ENCODE measurements at regions not wholly inside any gene's neighbourhood (a gene's known extent, or its start where the extent isn't known, plus 50 kb on each side); places are given as distances from the start of the nearest gene placed in this dataset.

- Histone ChIP-seq H3K9me3 (ENCODE audit: control insufficient read depth in 2 of 2, low read length in 2 of 2) (no peaks in the 10 kb centered on the region), H3K27ac (ENCODE audit: low read length) (no peak overlapping the region), H3K36me3 (ENCODE audit: control insufficient read depth in 2 of 2, insufficient read depth in 2 of 2, low read length in 2 of 2) (no peaks in the 10 kb centered on the region), H3K4me3 (ENCODE audit: low read length in 2 of 2) (no peak overlapping the region), H3K9ac (ENCODE audit: low read length in 2 of 2) (no peak overlapping the region), H3K4me1 (ENCODE audit: control insufficient read depth, insufficient read depth, low read length) (peaks cover 20% of the 10 kb centered on the region), H3K27me3 (ENCODE audit: control insufficient read depth in 1 of 2, insufficient read depth in 2 of 2, low read length in 2 of 2) (no peaks in the 10 kb centered on the region)
Measured at GRCh38 chr11:19647816-19648215, 64.8 kb upstream of the NAV2 start.

DNA sequence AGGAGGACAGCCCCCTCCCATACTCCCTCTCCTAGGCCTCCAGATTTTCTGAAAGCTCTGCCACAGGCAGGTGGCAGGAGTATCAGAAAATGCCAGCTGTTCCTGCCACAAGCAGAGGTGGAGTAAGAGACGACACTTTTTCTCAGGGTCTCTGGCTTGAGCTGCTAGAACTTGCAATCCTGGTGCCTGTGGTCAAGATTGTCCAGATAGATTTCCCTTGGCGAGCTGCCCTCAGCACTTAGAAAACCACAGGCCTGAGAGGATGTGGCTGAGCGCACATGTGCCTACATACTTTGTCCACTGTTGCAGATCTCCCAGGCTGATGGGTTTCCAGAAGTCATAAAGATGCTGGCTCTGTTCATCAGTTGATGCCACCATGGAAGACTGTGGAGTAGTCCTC lies 65.7 kb upstream of the NAV2 start:
- no peaks in the 10 kb centered on the region for H3K27me3 ChIP-seq (ENCODE audit: control insufficient read depth in 1 of 2, insufficient read depth in 2 of 2, low read length in 2 of 2)
- H3K9ac ChIP-seq (ENCODE audit: low read length in 2 of 2), result no peak overlapping the region
- no peak overlapping the region for H3K27ac ChIP-seq (ENCODE audit: low read length)
- no peak overlapping the region for H3K4me3 ChIP-seq (ENCODE audit: low read length in 2 of 2)
- H3K4me1 ChIP-seq (ENCODE audit: control insufficient read depth, insufficient read depth, low read length), result peaks cover 22% of the 10 kb centered on the region
- H3K9me3 ChIP-seq (ENCODE audit: control insufficient read depth in 2 of 2, low read length in 2 of 2), result no peaks in the 10 kb centered on the region
- no peaks in the 10 kb centered on the region for H3K36me3 ChIP-seq (ENCODE audit: control insufficient read depth in 2 of 2, insufficient read depth in 2 of 2, low read length in 2 of 2)

- H3K4me1 ChIP-seq (ENCODE audit: control insufficient read depth, insufficient read depth, low read length), result peaks cover 24% of the 10 kb centered on the region
- no peaks in the 10 kb centered on the region for H3K9me3 ChIP-seq (ENCODE audit: control insufficient read depth in 2 of 2, low read length in 2 of 2)
- H3K27ac ChIP-seq (ENCODE audit: low read length), result no peak overlapping the region
- H3K4me3 ChIP-seq (ENCODE audit: low read length in 2 of 2), result no peak overlapping the region
- H3K9ac ChIP-seq (ENCODE audit: low read length in 2 of 2), result no peak overlapping the region
- no peaks in the 10 kb centered on the region for H3K36me3 ChIP-seq (ENCODE audit: control insufficient read depth in 2 of 2, insufficient read depth in 2 of 2, low read length in 2 of 2)
- no peaks in the 10 kb centered on the region for H3K27me3 ChIP-seq (ENCODE audit: control insufficient read depth in 1 of 2, insufficient read depth in 2 of 2, low read length in 2 of 2)
Measured at GRCh38 chr11:19646308-19646707, 66.3 kb upstream of the NAV2 start.

DNA sequence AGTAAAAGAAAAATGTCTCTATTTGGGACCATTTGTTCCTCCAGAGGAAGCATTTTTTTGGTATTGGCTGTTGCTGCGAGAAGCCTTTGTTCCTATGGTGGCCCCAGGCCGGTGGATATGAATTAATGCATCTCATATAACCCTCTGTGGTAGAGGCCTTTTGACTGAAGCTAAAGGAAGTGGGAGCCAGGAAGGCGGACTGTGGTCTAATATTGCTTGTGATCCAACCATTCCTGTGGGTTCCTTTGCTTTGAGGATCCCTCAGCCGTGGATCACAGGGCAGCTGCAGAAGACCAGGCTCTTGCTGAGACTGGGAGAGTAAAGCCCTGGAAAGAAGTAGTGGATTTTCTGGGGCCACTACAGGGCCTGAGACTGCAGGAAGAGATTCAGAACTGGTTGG lies 68.3 kb upstream of the NAV2 start:
- Histone ChIP-seq H3K4me3 (ENCODE audit: low read length in 2 of 2) (no peak overlapping the region), H3K27me3 (ENCODE audit: control insufficient read depth in 1 of 2, insufficient read depth in 2 of 2, low read length in 2 of 2) (no peaks in the 10 kb centered on the region), H3K36me3 (ENCODE audit: control insufficient read depth in 2 of 2, insufficient read depth in 2 of 2, low read length in 2 of 2) (no peaks in the 10 kb centered on the region), H3K9ac (ENCODE audit: low read length in 2 of 2) (no peak overlapping the region), H3K4me1 (ENCODE audit: control insufficient read depth, insufficient read depth, low read length) (peaks cover 20% of the 10 kb centered on the region), H3K9me3 (ENCODE audit: control insufficient read depth in 2 of 2, low read length in 2 of 2) (no peaks in the 10 kb centered on the region), H3K27ac (ENCODE audit: low read length) (no peak overlapping the region)

- Histone ChIP-seq H3K36me3 (ENCODE audit: control insufficient read depth in 2 of 2, insufficient read depth in 2 of 2, low read length in 2 of 2) (no peaks in the 10 kb centered on the region), H3K4me3 (ENCODE audit: low read length in 2 of 2) (no peak overlapping the region), H3K9ac (ENCODE audit: low read length in 2 of 2) (no peak overlapping the region), H3K27me3 (ENCODE audit: control insufficient read depth in 1 of 2, insufficient read depth in 2 of 2, low read length in 2 of 2) (no peaks in the 10 kb centered on the region), H3K27ac (ENCODE audit: low read length) (no peak overlapping the region), H3K4me1 (ENCODE audit: control insufficient read depth, insufficient read depth, low read length) (peaks cover 20% of the 10 kb centered on the region), H3K9me3 (ENCODE audit: control insufficient read depth in 2 of 2, low read length in 2 of 2) (no peaks in the 10 kb centered on the region)
Measured at GRCh38 chr11:19642185-19643158, 70.2 kb upstream of the NAV2 start.

DNA sequence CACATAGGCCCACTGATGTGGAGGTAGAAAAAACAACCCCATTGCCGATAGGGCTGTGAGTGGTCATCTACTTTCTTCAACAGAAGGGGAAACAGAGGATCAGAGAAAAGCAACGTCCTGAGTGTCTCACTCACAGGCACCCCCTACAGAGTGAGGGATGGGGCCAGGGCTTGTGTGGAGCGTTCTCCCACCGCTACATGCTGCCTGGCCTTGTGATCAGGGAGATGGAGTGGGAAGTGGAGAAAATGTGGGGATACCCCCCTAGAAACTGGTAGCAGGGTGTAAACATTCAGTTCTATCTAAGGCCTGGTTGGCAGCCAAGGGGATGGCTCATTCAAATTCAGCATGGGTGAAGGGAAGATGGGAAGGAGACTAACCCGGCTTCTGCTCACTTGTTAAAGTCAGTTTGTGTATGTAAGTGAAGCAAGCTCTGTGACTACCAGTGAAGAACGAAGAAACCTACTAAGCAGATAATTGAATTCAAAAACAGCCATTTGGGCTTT lies 73.0 kb upstream of the NAV2 start:
- Histone ChIP-seq H3K9me3 (ENCODE audit: control insufficient read depth in 2 of 2, low read length in 2 of 2) (no peaks in the 10 kb centered on the region), H3K4me1 (ENCODE audit: control insufficient read depth, insufficient read depth, low read length) (peaks cover 11% of the 10 kb centered on the region), H3K27me3 (ENCODE audit: control insufficient read depth in 1 of 2, insufficient read depth in 2 of 2, low read length in 2 of 2) (no peaks in the 10 kb centered on the region)

DNA sequence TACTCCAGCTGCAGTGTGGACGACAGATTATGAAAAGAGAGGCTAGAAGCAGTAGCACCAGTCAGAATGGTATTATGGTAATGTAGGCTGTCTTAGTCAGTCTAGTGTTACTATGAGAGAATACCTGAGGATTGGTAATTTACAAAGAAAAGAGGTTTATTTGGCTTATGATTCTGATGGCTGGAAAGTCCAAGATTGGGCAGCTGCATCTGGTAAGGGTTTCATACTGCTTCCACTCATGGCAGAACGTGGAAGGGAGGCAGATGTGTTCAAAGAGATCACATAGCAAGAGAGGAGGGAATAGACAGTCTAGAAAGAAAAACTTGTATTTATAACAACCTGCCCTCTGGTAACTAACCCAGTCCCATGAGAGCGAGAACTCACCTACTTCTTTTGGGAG lies 77.3 kb upstream of the NAV2 start:
- H3K9ac ChIP-seq (ENCODE audit: low read length in 2 of 2), result no peak overlapping the region
- no peaks in the 10 kb centered on the region for H3K36me3 ChIP-seq (ENCODE audit: control insufficient read depth in 2 of 2, insufficient read depth in 2 of 2, low read length in 2 of 2)
- no peaks in the 10 kb centered on the region for H3K27me3 ChIP-seq (ENCODE audit: control insufficient read depth in 1 of 2, insufficient read depth in 2 of 2, low read length in 2 of 2)
- H3K4me1 ChIP-seq (ENCODE audit: control insufficient read depth, insufficient read depth, low read length), result peaks cover 24% of the 10 kb centered on the region
- no peak overlapping the region for H3K27ac ChIP-seq (ENCODE audit: low read length)
- H3K9me3 ChIP-seq (ENCODE audit: control insufficient read depth in 2 of 2, low read length in 2 of 2), result no peaks in the 10 kb centered on the region
- no peak overlapping the region for H3K4me3 ChIP-seq (ENCODE audit: low read length in 2 of 2)

More for the DNA sequence above, 73.0 kb upstream of the NAV2 start:
- Histone ChIP-seq H3K27ac (ENCODE audit: low read length) (no peak overlapping the region), H3K9ac (ENCODE audit: low read length in 2 of 2) (no peak overlapping the region), H3K36me3 (ENCODE audit: control insufficient read depth in 2 of 2, insufficient read depth in 2 of 2, low read length in 2 of 2) (no peaks in the 10 kb centered on the region), H3K4me3 (ENCODE audit: low read length in 2 of 2) (no peak overlapping the region)

GRCh38 chr11:19633276-19633675 lies 79.4 kb upstream of the NAV2 start:
- Histone ChIP-seq H3K27me3 (ENCODE audit: control insufficient read depth in 1 of 2, insufficient read depth in 2 of 2, low read length in 2 of 2) (no peaks in the 10 kb centered on the region), H3K9ac (ENCODE audit: low read length in 2 of 2) (peak overlapping the region in 1 of 2 donors; percentile 55), H3K27ac (ENCODE audit: low read length) (peak overlapping the region; percentile 79), H3K9me3 (ENCODE audit: control insufficient read depth in 2 of 2, low read length in 2 of 2) (no peaks in the 10 kb centered on the region), H3K4me1 (ENCODE audit: control insufficient read depth, insufficient read depth, low read length) (peaks cover 25% of the 10 kb centered on the region), H3K36me3 (ENCODE audit: control insufficient read depth in 2 of 2, insufficient read depth in 2 of 2, low read length in 2 of 2) (no peaks in the 10 kb centered on the region), H3K4me3 (ENCODE audit: low read length in 2 of 2) (no peak overlapping the region)

GRCh38 chr11:19632499-19632834 lies 80.2 kb upstream of the NAV2 start:
- Histone ChIP-seq H3K4me3 (ENCODE audit: low read length in 2 of 2) (no peak overlapping the region), H3K27me3 (ENCODE audit: control insufficient read depth in 1 of 2, insufficient read depth in 2 of 2, low read length in 2 of 2) (no peaks in the 10 kb centered on the region), H3K9me3 (ENCODE audit: control insufficient read depth in 2 of 2, low read length in 2 of 2) (no peaks in the 10 kb centered on the region), H3K36me3 (ENCODE audit: control insufficient read depth in 2 of 2, insufficient read depth in 2 of 2, low read length in 2 of 2) (no peaks in the 10 kb centered on the region), H3K4me1 (ENCODE audit: control insufficient read depth, insufficient read depth, low read length) (peaks cover 32% of the 10 kb centered on the region), H3K9ac (ENCODE audit: low read length in 2 of 2) (no peak overlapping the region), H3K27ac (ENCODE audit: low read length) (peak overlapping the region; percentile 79)

DNA sequence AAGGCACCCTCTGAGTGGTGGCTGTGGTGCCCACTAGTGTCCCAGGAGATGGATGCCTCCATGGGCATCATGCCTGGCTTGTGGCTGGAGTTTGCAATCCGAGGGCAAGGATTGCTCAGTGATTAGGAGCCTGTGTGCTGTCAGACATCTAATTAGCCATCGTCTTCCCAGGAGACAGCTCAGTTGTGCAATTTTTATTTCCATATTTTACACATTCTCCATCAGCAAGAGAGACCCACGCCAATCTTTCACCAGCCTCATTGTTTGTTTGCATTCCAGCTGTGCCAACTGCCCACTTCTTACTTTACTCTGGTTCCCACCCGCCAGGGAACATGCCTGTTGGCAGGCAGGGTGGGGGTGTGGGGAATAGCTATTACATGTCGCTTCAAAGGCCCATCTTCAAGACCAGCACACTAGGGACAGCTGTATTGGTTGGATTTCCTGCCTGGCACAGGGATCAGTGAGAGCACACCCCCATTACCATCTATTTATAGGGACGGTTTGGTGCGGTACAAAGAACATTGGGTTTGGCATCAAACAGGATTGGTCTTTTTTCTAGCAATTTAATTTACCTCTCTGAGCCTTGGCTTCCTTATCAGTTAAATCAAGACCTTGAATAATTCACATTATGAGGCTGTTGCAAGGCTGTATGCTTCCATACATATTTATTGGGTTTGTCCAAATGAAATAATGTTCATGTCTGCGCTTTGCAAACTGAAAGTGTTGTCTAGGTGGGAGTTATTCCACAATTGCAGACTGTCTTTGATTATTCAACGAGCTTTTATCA lies 80.7 kb upstream of the NAV2 start:
- no peak overlapping the region for H3K9ac ChIP-seq (ENCODE audit: low read length in 2 of 2)
- H3K4me1 ChIP-seq (ENCODE audit: control insufficient read depth, insufficient read depth, low read length), result peaks cover 32% of the 10 kb centered on the region
- no peak overlapping the region for H3K27ac ChIP-seq (ENCODE audit: low read length)
- H3K9me3 ChIP-seq (ENCODE audit: control insufficient read depth in 2 of 2, low read length in 2 of 2), result no peaks in the 10 kb centered on the region
- no peak overlapping the region for H3K4me3 ChIP-seq (ENCODE audit: low read length in 2 of 2)
- no peaks in the 10 kb centered on the region for H3K27me3 ChIP-seq (ENCODE audit: control insufficient read depth in 1 of 2, insufficient read depth in 2 of 2, low read length in 2 of 2)
- H3K36me3 ChIP-seq (ENCODE audit: control insufficient read depth in 2 of 2, insufficient read depth in 2 of 2, low read length in 2 of 2), result no peaks in the 10 kb centered on the region
